Astrocyte (in vitro differentiated cells and primary cell): ENCODE measurements at regions not wholly inside any gene's neighbourhood (a gene's known extent, or its start where the extent isn't known, plus 50 kb on each side); places are given as distances from the start of the nearest gene placed in this dataset.

Source experiments
- DNase-seq: peaks from one replicate; pipeline ENCODE4 v3.0.0-alpha.2; 2010; ENCODE audit warnings: low read depth
- FAIRE-seq: peaks from 2 replicates; lab custom pipeline; 2011; peaks lifted over from hg19 to GRCh38; lab: Jason Lieb, UNC
- H2AFZ ChIP-seq: 2 replicates; pipeline ENCODE4 v1.6.0; 2012; ENCODE audit warnings: low read depth, low read length, inconsistent platforms
- H3K27ac ChIP-seq: 2 replicates; pipeline ENCODE4 v1.5.1; 2011; ENCODE audit warnings: low read depth, low read length, inconsistent platforms
- H3K27me3 ChIP-seq: 2 replicates; pipeline ENCODE4 v1.6.0; 2011; ENCODE audit warnings: low read length, inconsistent platforms; ENCODE audit not compliant: insufficient read depth
- H3K36me3 ChIP-seq: 2 replicates; pipeline ENCODE4 v1.5.1; 2011; ENCODE audit warnings: low read length, inconsistent platforms; ENCODE audit not compliant: insufficient read depth
- H3K4me1 ChIP-seq: 2 replicates; pipeline ENCODE4 v1.5.1; 2011; ENCODE audit warnings: low read length, inconsistent platforms; ENCODE audit not compliant: insufficient read depth
- H3K4me2 ChIP-seq: 2 replicates; pipeline ENCODE4 v1.6.0; 2012; ENCODE audit warnings: low read length, inconsistent platforms
- H3K4me3 ChIP-seq: 2 replicates; pipeline ENCODE4 v1.5.1; 2011; ENCODE audit warnings: low read depth, mild to moderate bottlenecking, low read length, inconsistent platforms; ENCODE audit not compliant: insufficient read depth
- H3K79me2 ChIP-seq: 2 replicates; pipeline ENCODE4 v1.6.0; 2012; ENCODE audit warnings: mild to moderate bottlenecking, low read length, inconsistent platforms; ENCODE audit not compliant: insufficient read depth
- H3K9ac ChIP-seq: 2 replicates; pipeline ENCODE4 v1.6.0; 2012; ENCODE audit warnings: mild to moderate bottlenecking, low read length, inconsistent platforms
- H3K9me3 ChIP-seq: 2 replicates; pipeline ENCODE4 v1.5.1; 2012; ENCODE audit warnings: low read depth, mild to moderate bottlenecking, low read length, inconsistent platforms; ENCODE audit not compliant: insufficient read depth
- H4K20me1 ChIP-seq: 2 replicates; pipeline ENCODE4 v1.6.0; 2012; ENCODE audit warnings: low read length, inconsistent platforms; ENCODE audit not compliant: insufficient read depth
- H3K27ac Mint-ChIP-seq: one replicate; pipeline ENCODE4 v1.8.0; 2021; ENCODE audit warnings: mild to moderate bottlenecking, mixed read lengths; ENCODE audit not compliant: unreplicated experiment
- H3K27me3 Mint-ChIP-seq: one replicate; pipeline ENCODE4 v1.8.0; 2021; ENCODE audit warnings: low read depth, mixed read lengths; ENCODE audit not compliant: unreplicated experiment
- H3K36me3 Mint-ChIP-seq: one replicate; pipeline ENCODE4 v1.8.0; 2021; ENCODE audit warnings: low read depth, mixed read lengths; ENCODE audit not compliant: unreplicated experiment
- H3K4me1 Mint-ChIP-seq: one replicate; pipeline ENCODE4 v1.8.0; 2021; ENCODE audit warnings: low read depth, mixed read lengths; ENCODE audit not compliant: unreplicated experiment
- H3K4me3 Mint-ChIP-seq: one replicate; pipeline ENCODE4 v1.8.0; 2021; ENCODE audit warnings: mild to moderate bottlenecking, moderate library complexity, mixed read lengths; ENCODE audit not compliant: unreplicated experiment
- H3K9me3 Mint-ChIP-seq: one replicate; pipeline ENCODE4 v1.8.0; 2021; ENCODE audit warnings: mild to moderate bottlenecking, mixed read lengths; ENCODE audit not compliant: unreplicated experiment
- EZH2 ChIP-seq: IDR thresholded peaks from 2 replicates; pipeline ENCODE4 v1.6.1; 2012; ENCODE audit warnings: mild to moderate bottlenecking, low read length, inconsistent platforms; ENCODE audit not compliant: insufficient read depth
- TF ChIP-seq, protein P1 (sequence below): IDR thresholded peaks from 2 replicates; pipeline ENCODE4 v1.5.1; 2011; ENCODE audit warnings: low read depth, mild to moderate bottlenecking, inconsistent platforms, low read length, moderate library complexity; ENCODE audit not compliant: insufficient read depth

DNA sequence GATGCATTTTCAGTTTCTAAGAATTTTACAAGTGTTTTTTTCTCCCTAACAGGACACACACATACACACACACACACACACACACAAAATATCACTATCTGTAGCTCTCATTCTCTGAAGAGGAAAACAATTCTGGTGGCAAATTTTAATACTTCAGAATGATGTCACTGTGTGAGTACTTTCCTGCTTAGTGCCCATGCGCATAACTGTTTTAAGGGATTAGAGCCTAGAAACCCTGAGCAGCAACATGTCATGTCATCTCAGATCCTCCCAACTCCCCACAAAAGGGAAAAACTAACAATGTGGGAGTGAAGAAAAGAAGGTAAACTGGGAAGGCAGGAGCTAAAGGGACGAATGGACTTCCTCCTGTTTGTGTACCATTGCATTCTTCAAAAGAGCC is 401.2 kb downstream of the SPRY2 start:
- no peak overlapping the region for H3K9ac ChIP-seq
- DNase-seq (no peak), FAIRE-seq (no peak)

GRCh38 chr13:79937771-79938216 is 403.1 kb downstream of the SPRY2 start:
- TF ChIP-seq EZH2 = no peak
- TF ChIP-seq, protein P1, sequence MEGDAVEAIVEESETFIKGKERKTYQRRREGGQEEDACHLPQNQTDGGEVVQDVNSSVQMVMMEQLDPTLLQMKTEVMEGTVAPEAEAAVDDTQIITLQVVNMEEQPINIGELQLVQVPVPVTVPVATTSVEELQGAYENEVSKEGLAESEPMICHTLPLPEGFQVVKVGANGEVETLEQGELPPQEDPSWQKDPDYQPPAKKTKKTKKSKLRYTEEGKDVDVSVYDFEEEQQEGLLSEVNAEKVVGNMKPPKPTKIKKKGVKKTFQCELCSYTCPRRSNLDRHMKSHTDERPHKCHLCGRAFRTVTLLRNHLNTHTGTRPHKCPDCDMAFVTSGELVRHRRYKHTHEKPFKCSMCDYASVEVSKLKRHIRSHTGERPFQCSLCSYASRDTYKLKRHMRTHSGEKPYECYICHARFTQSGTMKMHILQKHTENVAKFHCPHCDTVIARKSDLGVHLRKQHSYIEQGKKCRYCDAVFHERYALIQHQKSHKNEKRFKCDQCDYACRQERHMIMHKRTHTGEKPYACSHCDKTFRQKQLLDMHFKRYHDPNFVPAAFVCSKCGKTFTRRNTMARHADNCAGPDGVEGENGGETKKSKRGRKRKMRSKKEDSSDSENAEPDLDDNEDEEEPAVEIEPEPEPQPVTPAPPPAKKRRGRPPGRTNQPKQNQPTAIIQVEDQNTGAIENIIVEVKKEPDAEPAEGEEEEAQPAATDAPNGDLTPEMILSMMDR = no peak
- H3K4me1 ChIP-seq = peaks cover 26% of the 10 kb centered on the region
- H3K27me3 Mint-ChIP-seq = no peaks in the 10 kb centered on the region
- H3K9me3 ChIP-seq = no peaks in the 10 kb centered on the region
- DNase-seq (no peak), FAIRE-seq (peak; percentile 66)
- H4K20me1 ChIP-seq = no peaks in the 10 kb centered on the region
- no peak overlapping the region for H3K4me2 ChIP-seq
- no peaks in the 10 kb centered on the region for H3K36me3 ChIP-seq
- H3K9ac ChIP-seq = peak overlapping the region; percentile 69
- H3K4me1 Mint-ChIP-seq = peaks cover 39% of the 10 kb centered on the region
- H3K27me3 ChIP-seq = no peaks in the 10 kb centered on the region
- peaks cover 2% of the 10 kb centered on the region for H3K9me3 Mint-ChIP-seq
- H3K4me3 Mint-ChIP-seq = no peak overlapping the region
- no peak overlapping the region for H3K4me3 ChIP-seq
- H3K27ac Mint-ChIP-seq = peak overlapping the region; percentile 98
- H3K36me3 Mint-ChIP-seq = no peaks in the 10 kb centered on the region
- H3K27ac ChIP-seq = peak overlapping the region; percentile 87
- H2AFZ ChIP-seq = peak overlapping the region; percentile 37
- no peaks in the 10 kb centered on the region for H3K79me2 ChIP-seq

More for the DNA sequence above, 401.2 kb downstream of the SPRY2 start:
- H3K79me2 ChIP-seq = no peaks in the 10 kb centered on the region
- H3K9me3 Mint-ChIP-seq = peaks cover 2% of the 10 kb centered on the region
- no peak overlapping the region for H3K27ac ChIP-seq
- peaks cover 39% of the 10 kb centered on the region for H3K4me1 Mint-ChIP-seq
- H3K9me3 ChIP-seq = no peaks in the 10 kb centered on the region
- no peak overlapping the region for H3K4me3 ChIP-seq
- no peak for TF ChIP-seq EZH2
- TF ChIP-seq, protein P1 = no peak
- H3K27ac Mint-ChIP-seq = no peak overlapping the region
- no peak overlapping the region for H3K4me3 Mint-ChIP-seq
- peaks cover 26% of the 10 kb centered on the region for H3K4me1 ChIP-seq
- H3K27me3 Mint-ChIP-seq = no peaks in the 10 kb centered on the region
- H2AFZ ChIP-seq = peak overlapping the region; percentile 52
- H3K4me2 ChIP-seq = no peak overlapping the region
- H4K20me1 ChIP-seq = no peaks in the 10 kb centered on the region
- H3K36me3 ChIP-seq = no peaks in the 10 kb centered on the region
- no peaks in the 10 kb centered on the region for H3K36me3 Mint-ChIP-seq
- H3K27me3 ChIP-seq = no peaks in the 10 kb centered on the region

DNA sequence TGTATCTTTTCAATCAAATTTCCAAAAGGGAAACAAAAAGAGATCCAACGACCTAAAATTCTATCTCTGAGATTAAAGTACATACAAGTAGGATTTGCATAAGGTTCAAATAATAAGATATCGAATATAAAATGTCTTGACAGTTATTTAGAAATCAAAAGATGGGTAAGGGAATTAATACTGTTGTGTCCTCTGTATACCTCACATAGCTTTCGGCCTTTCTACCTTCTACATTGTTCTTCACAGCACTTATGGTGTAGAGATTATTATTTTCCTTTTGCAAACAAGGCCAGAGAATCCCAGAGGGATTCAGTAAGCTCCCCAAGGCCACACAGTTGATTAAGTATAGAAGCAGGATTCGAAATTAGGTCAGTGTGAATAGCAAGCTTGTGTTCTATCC is 403.6 kb downstream of the SPRY2 start:
- Mint-ChIP-seq H3K4me1 (peaks cover 39% of the 10 kb centered on the region), H3K36me3 (no peaks in the 10 kb centered on the region), H3K27ac (peak overlapping the region; percentile 98), H3K4me3 (no peak overlapping the region), H3K9me3 (peaks cover 2% of the 10 kb centered on the region), H3K27me3 (no peaks in the 10 kb centered on the region)
- H3K36me3 ChIP-seq = no peaks in the 10 kb centered on the region
- peak overlapping the region; percentile 87 for H3K27ac ChIP-seq
- FAIRE-seq (peak; percentile 63), DNase-seq (no peak)
- no peaks in the 10 kb centered on the region for H3K9me3 ChIP-seq
- peak overlapping the region; percentile 50 for H2AFZ ChIP-seq
- no peaks in the 10 kb centered on the region for H3K79me2 ChIP-seq
- H3K4me3 ChIP-seq = no peak overlapping the region
- peak overlapping the region; percentile 65 for H3K4me2 ChIP-seq
- peaks cover 26% of the 10 kb centered on the region for H3K4me1 ChIP-seq
- TF ChIP-seq, protein P1 = no peak
- TF ChIP-seq EZH2 = no peak
- no peaks in the 10 kb centered on the region for H4K20me1 ChIP-seq
- H3K9ac ChIP-seq = peak overlapping the region; percentile 69
- H3K27me3 ChIP-seq = no peaks in the 10 kb centered on the region
